Sciatic nerve (tissue), 2 donors: ENCODE measurements at regions not wholly inside any gene's neighbourhood (a gene's known extent, or its start where the extent isn't known, plus 50 kb on each side); places are given as distances from the start of the nearest gene placed in this dataset.
"Not testable (repeated sequence)": the region's sequence is repeated elsewhere in the genome, so short reads cannot be mapped to it uniquely, and the experiment has no call there.

Experiments used
- ATAC-seq: fragments of 200-7000 bp; cut with Tn5 transposase; one replicate; pipeline ENCODE4 v1.9.1; 2020; ENCODE audit warnings: mild to moderate bottlenecking, moderate library complexity
- DNase-seq: peaks from one replicate; pipeline ENCODE4 v3.0.0-alpha.2; 2020; ENCODE audit warnings: low spot score
- intact Hi-C: fragments of 100-400 bp; cut with DNase I; formaldehyde crosslinking; loops from one replicate; pipeline ENCODE4 v1.14.2; 2022
- donor health status: DM: no; HTN: no; CAD: no.
- donor health status: DM: no; HTN: no; CAD: no.

GRCh38 chr16:9666834-9667480 lies 515.3 kb downstream of the GRIN2A start:
- DNase-seq, result no peak
- no peak for ATAC-seq
- intact Hi-C loops, result loop anchor here (10.0 kb wide), 1 partner anchor 508 kb away; no protein-coding TSS in a partner anchor

- intact Hi-C loops, result no loop called here
- DNase-seq (no peak), ATAC-seq (no peak)
Observed at GRCh38 chr16:9670033-9670432, 512.2 kb downstream of the GRIN2A start.

- ATAC-seq, intact Hi-C loops, DNase-seq: not testable (repeated sequence)
Observed at GRCh38 chr16:9670616-9671015, 511.6 kb downstream of the GRIN2A start.

- DNase-seq, ATAC-seq, intact Hi-C loops: not testable (repeated sequence)
Observed at GRCh38 chr16:9676560-9677300, 505.5 kb downstream of the GRIN2A start.

- ATAC-seq (no peak), DNase-seq (no peak)
- intact Hi-C loops, result no loop called here
Observed at GRCh38 chr16:9677301-9677653, 505.0 kb downstream of the GRIN2A start.

- no peak for ATAC-seq
- no peak for DNase-seq
- intact Hi-C loops, result no loop called here
Observed at GRCh38 chr16:9679213-9679767, 502.9 kb downstream of the GRIN2A start.

GRCh38 chr16:9680019-9680655 lies 502.1 kb downstream of the GRIN2A start:
- DNase-seq (no peak), ATAC-seq (no peak)
- intact Hi-C loops, result no loop called here

GRCh38 chr16:9680968-9681367 lies 501.3 kb downstream of the GRIN2A start:
- no peak for ATAC-seq
- DNase-seq, result no peak
- intact Hi-C loops, result no loop called here

- DNase-seq (no peak), ATAC-seq (no peak)
- intact Hi-C loops, result no loop called here
Observed at GRCh38 chr16:9681508-9681907, 500.7 kb downstream of the GRIN2A start.

GRCh38 chr16:9682320-9682719 lies 499.9 kb downstream of the GRIN2A start:
- intact Hi-C loops, result no loop called here
- no peak for ATAC-seq

GRCh38 chr16:9683677-9684076 lies 498.6 kb downstream of the GRIN2A start:
- intact Hi-C loops, result no loop called here
- DNase-seq, result no peak
- no peak for ATAC-seq

More at GRCh38 chr16:9682320-9682719, 499.9 kb downstream of the GRIN2A start:
- DNase-seq, result no peak

- ATAC-seq, result no peak
- intact Hi-C loops, result no loop called here
- DNase-seq, result no peak
Observed at GRCh38 chr16:9687737-9688319, 494.4 kb downstream of the GRIN2A start.

- ATAC-seq, result no peak
- intact Hi-C loops, result no loop called here
- no peak for DNase-seq
Observed at GRCh38 chr16:9689597-9689996, 492.6 kb downstream of the GRIN2A start.

- ATAC-seq, result no peak
- intact Hi-C loops, result no loop called here
- DNase-seq, result no peak
Observed at GRCh38 chr16:9695152-9695551, 487.1 kb downstream of the GRIN2A start.
